OCI-LY1 (cell line): ENCODE measurements at regions not wholly inside any gene's neighbourhood (a gene's known extent, or its start where the extent isn't known, plus 50 kb on each side); places are given as distances from the start of the nearest gene placed in this dataset.

Experiments
- H2AFZ ChIP-seq: fragments of 200-600 bp; sonication (generic), shearing (Covaris generic); 2 replicates; pipeline ENCODE4 v1.6.0; 2014; ENCODE audit warnings: antibody characterized with exemption, mild to moderate bottlenecking, low read length
- H3F3A ChIP-seq: fragments of 200-600 bp; sonication (generic), shearing (Covaris generic); 2 replicates; pipeline ENCODE4 v1.6.0; 2014; ENCODE audit warnings: mild to moderate bottlenecking, antibody characterized with exemption, low read length, moderate library complexity; ENCODE audit not compliant: insufficient read depth
- H3K27ac ChIP-seq: fragments of 200-600 bp; sonication (generic); 2 replicates; pipeline ENCODE4 v1.5.1; 2014; ENCODE audit warnings: low read length, mixed run types, mild to moderate bottlenecking, low read depth; ENCODE audit not compliant: poor library complexity, severe bottlenecking
- H3K27me3 ChIP-seq: fragments of 200-600 bp; sonication (generic); 2 replicates; pipeline ENCODE4 v1.6.0; 2014; ENCODE audit warnings: antibody characterized with exemption, mild to moderate bottlenecking, low read length, moderate library complexity; ENCODE audit not compliant: insufficient read depth
- H3K36me3 ChIP-seq: fragments of 200-600 bp; sonication (generic); 2 replicates; pipeline ENCODE4 v1.6.1; 2014; ENCODE audit warnings: mild to moderate bottlenecking, antibody characterized with exemption, low read length, moderate library complexity, mixed read lengths; ENCODE audit not compliant: insufficient read depth
- H3K4me1 ChIP-seq: fragments of 200-600 bp; sonication (generic); 2 replicates; pipeline ENCODE4 v1.5.1; 2014; ENCODE audit warnings: mild to moderate bottlenecking, low read length, moderate library complexity; ENCODE audit not compliant: insufficient read depth, severe bottlenecking
- H3K4me2 ChIP-seq: fragments of 200-600 bp; sonication (generic), shearing (Covaris generic); 2 replicates; pipeline ENCODE4 v1.6.1; 2014; ENCODE audit warnings: low read length
- H3K4me3 ChIP-seq: fragments of 200-600 bp; sonication (generic); 2 replicates; pipeline ENCODE4 v1.5.1; 2014; ENCODE audit warnings: low read length, low read depth, mild to moderate bottlenecking, mixed read lengths; ENCODE audit not compliant: poor library complexity, severe bottlenecking
- H3K79me2 ChIP-seq: fragments of 200-600 bp; shearing (Covaris generic); 2 replicates; pipeline ENCODE4 v1.6.1; 2016; ENCODE audit warnings: mixed run types, low read length, mixed read lengths; ENCODE audit not compliant: insufficient read depth
- H3K9ac ChIP-seq: fragments of 200-600 bp; sonication (generic), shearing (Covaris generic); 2 replicates; pipeline ENCODE4 v1.6.1; 2014; ENCODE audit warnings: mild to moderate bottlenecking, low read length, mixed read lengths
- H3K9me2 ChIP-seq: fragments of 200-600 bp; sonication (generic), shearing (Covaris generic); 2 replicates; pipeline ENCODE4 v1.6.1; 2014; ENCODE audit warnings: low read depth, mild to moderate bottlenecking, low read length, mixed read lengths
- H3K9me3 ChIP-seq: fragments of 200-600 bp; shearing (Covaris generic); 2 replicates; pipeline ENCODE4 v1.6.1; 2014; ENCODE audit warnings: low read length, mixed read lengths
- H4K20me1 ChIP-seq: fragments of 200-600 bp; sonication (generic), shearing (Covaris generic); 2 replicates; pipeline ENCODE4 v1.6.0; 2016; ENCODE audit warnings: mild to moderate bottlenecking, low read length; ENCODE audit not compliant: insufficient read depth
- CTCF ChIP-seq: fragments of 200-600 bp; sonication (generic), shearing (Covaris generic); IDR thresholded peaks from 2 replicates; pipeline ENCODE4 v1.5.1; 2017; ENCODE audit warnings: mild to moderate bottlenecking, antibody characterized with exemption, low read length, moderate library complexity, mixed read lengths
- EZH2 ChIP-seq: fragments of 200-600 bp; sonication (generic), shearing (Covaris generic); IDR thresholded peaks from 2 replicates; pipeline ENCODE4 v1.8.0; 2017; ENCODE audit warnings: borderline replicate concordance, mixed run types, mild to moderate bottlenecking, antibody characterized with exemption, low read length, moderate library complexity, mixed read lengths

GRCh38 chr15:92333709-92334108 lies 60.0 kb upstream of the ST8SIA2 start:
- H3K9me3 ChIP-seq, result no peaks in the 10 kb centered on the region
- no peak overlapping the region for H3K27ac ChIP-seq
- no peaks in the 10 kb centered on the region for H3K27me3 ChIP-seq
- H3K9ac ChIP-seq, result no peak overlapping the region
- H4K20me1 ChIP-seq, result no peaks in the 10 kb centered on the region
- H2AFZ ChIP-seq, result no peak overlapping the region
- no peak overlapping the region for H3K4me2 ChIP-seq
- no peaks in the 10 kb centered on the region for H3K9me2 ChIP-seq
- H3F3A ChIP-seq, result no peaks in the 10 kb centered on the region
- H3K4me1 ChIP-seq, result no peaks in the 10 kb centered on the region
- H3K79me2 ChIP-seq, result no peaks in the 10 kb centered on the region
- H3K4me3 ChIP-seq, result no peak overlapping the region
- H3K36me3 ChIP-seq, result no peaks in the 10 kb centered on the region
- TF ChIP-seq CTCF, result no peak

- no peak for TF ChIP-seq EZH2
- TF ChIP-seq CTCF, result no peak
- H3K4me2 ChIP-seq, result no peak overlapping the region
- no peak overlapping the region for H3K9ac ChIP-seq
- H3F3A ChIP-seq, result no peaks in the 10 kb centered on the region
- no peaks in the 10 kb centered on the region for H3K4me1 ChIP-seq
- H3K9me3 ChIP-seq, result no peaks in the 10 kb centered on the region
- H3K27me3 ChIP-seq, result 0 out of 2 replicates have a peak, but pooled peaks cover 3% of the 10 kb centered on the region
- no peak overlapping the region for H3K4me3 ChIP-seq
- H3K9me2 ChIP-seq, result no peaks in the 10 kb centered on the region
- no peak overlapping the region for H3K27ac ChIP-seq
- no peaks in the 10 kb centered on the region for H3K79me2 ChIP-seq
- no peaks in the 10 kb centered on the region for H4K20me1 ChIP-seq
- no peak overlapping the region for H2AFZ ChIP-seq
- H3K36me3 ChIP-seq, result no peaks in the 10 kb centered on the region
Observed at GRCh38 chr15:92336419-92336987, 57.2 kb upstream of the ST8SIA2 start.

- Histone ChIP-seq H3K27ac (no peak overlapping the region), H3K27me3 (0 out of 2 replicates have a peak, but pooled peaks cover 3% of the 10 kb centered on the region), H3K4me3 (no peak overlapping the region), H4K20me1 (no peaks in the 10 kb centered on the region), H3F3A (no peaks in the 10 kb centered on the region), H3K79me2 (no peaks in the 10 kb centered on the region), H3K9me2 (no peaks in the 10 kb centered on the region), H3K9me3 (no peaks in the 10 kb centered on the region), H3K9ac (no peak overlapping the region), H3K4me2 (no peak overlapping the region), H3K4me1 (no peaks in the 10 kb centered on the region), H2AFZ (no peak overlapping the region), H3K36me3 (no peaks in the 10 kb centered on the region)
- TF ChIP-seq CTCF (no peak), EZH2 (no peak)
Observed at GRCh38 chr15:92339361-92339760, 54.3 kb upstream of the ST8SIA2 start.
